NAMALWA (cell line): ENCODE measurements at regions not wholly inside any gene's neighbourhood (a gene's known extent, or its start where the extent isn't known, plus 50 kb on each side); places are given as distances from the start of the nearest gene placed in this dataset.
"Not testable (repeated sequence)": the region's sequence is repeated elsewhere in the genome, so short reads cannot be mapped to it uniquely, and the experiment has no call there.

ENCODE experiments used
- DNase-seq: peaks from one replicate; pipeline ENCODE4 v3.0.0-alpha.2; 2015; ENCODE audit warnings: low spot score

GRCh38 chr6:21847711-21848480 is 254.3 kb downstream of the SOX4 start:
- DNase-seq, result no peak

- no peak for DNase-seq
Observed at GRCh38 chr6:21850691-21851090, 257.1 kb downstream of the SOX4 start.

DNA sequence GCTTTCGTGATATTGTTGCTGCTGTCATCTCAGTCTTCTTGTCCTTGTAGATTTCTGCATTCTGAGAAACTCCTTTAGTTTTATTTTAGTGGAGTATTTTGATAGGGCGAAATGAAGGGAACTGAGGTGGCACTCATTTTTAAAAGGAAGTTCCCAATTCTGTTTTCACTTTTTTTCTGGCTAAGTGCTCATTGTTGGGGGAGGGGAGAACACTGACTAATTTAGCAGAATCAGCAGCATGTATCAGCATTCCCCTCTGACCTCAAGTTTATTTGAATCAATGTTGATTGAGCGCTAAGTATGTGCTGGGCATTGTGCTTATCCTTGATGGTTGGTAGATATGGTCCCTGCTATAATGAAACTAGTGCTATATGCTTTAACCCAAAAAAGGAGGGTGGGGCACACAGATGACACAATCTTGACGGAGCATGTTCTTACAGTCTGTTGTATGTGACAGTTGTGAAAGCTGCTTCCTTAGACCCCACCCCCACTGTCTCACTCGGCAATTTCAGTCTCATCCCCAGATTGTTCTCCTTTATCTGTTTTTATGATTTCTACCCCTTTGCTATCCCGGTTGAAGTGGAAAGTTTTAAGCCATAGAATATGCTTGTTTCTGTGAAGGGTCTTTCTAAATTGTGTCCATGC is 262.4 kb downstream of the SOX4 start:
- DNase-seq, result no peak

DNA sequence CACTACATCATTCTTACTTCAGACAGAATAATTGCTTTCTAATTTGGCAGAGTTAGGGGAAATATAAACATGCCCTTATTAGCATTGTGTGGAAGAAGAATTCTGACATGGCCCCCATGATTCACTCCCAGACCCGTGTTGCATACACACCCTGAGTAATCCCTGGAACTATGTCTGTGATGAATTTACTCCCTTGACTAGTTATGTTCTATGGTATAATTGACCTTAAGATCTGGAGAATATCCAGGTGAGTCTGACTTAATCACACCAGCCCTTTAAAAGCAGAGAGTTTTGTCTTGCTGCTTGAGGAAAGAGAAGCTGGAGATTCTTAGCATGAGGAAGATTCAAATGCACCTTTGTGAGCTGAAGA is 262.9 kb downstream of the SOX4 start:
- no peak for DNase-seq

- DNase-seq, result no peak
Observed at GRCh38 chr6:21856844-21857243, 263.3 kb downstream of the SOX4 start.

DNA sequence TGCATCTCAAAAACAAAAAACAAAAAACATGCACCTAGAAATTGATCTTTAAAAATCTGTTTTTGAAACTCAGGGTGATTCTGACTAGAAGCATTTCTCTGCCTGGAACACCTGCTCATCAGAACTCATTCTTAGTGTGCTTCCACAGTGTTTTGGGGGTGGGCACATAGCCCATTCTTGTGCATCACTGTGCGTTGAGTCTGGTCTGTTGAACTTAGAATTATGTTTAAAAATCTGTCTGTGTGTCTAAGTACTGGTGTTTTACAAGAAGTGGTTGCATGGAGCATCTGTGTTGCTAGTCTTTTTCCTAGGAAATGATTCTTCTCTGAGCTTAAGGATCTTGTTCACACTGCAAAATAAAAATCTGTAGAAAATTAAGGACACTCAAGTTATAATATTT is 264.5 kb downstream of the SOX4 start:
- DNase-seq, result no peak

DNA sequence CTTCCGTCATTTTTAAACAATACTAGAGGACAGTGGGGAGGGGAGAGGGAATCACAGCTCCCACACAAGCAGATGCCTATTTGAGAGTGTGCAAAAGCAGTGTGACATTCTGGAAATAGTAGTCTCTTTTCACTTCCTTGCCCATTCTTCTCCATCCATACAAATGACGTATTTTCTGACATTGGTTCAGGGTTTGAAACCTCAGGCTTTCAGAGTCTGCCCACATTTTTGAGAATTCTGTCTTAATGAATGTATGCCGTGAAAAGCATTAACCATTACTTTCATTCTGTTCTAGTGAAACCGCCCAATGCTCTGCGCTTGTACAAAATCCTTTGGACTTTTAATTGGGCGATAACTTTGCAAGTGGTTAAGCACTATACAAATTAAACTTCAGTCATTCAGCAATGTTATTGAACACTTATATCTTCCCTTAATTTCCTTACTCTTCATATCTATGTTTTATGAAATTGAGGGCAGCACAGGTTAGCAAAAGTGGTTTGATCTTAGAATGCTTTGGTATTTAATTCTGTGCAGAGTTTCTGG is 265.7 kb downstream of the SOX4 start:
- no peak for DNase-seq

DNA sequence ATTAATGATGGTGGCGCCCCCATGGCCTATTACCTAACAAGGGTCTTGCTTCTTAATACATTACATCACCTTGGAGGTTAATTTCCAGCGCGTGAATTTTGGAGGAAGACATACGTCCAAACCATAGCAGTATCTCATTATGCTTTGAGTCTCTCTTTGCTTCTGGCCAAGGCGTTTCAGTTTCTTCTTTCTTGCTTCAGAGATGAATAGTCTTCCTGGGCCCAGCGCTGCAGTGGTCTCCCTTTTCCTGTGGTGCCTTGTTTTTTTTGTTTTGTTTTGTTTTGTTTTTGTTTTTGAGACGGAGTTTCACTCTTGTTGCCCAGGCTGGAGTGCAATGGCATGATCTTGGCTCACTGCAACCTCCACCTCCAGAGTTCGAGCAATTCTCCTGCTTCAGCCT is 268.4 kb downstream of the SOX4 start:
- DNase-seq, result no peak

GRCh38 chr6:21864206-21864605 is 270.7 kb downstream of the SOX4 start:
- no peak for DNase-seq

DNA sequence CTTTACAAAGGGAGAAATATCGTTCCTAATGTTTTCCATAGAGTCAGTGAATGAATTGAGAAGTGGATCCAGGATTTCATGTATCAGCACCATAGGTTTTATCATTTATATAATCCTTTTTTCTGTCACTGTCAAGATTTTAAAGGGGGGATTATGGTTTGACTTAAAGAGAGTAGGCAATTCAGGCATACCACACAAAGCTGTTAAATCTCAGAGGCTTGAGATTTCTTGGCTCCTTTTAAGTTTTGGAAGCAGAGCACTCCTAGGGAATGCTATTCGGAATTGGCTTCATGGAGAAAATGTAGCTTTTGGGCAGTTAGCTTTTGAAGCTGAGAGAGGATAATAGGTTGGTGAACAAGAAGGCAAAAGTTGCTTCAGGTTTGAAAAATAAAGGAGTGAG is 274.7 kb downstream of the SOX4 start:
- no peak for DNase-seq

DNA sequence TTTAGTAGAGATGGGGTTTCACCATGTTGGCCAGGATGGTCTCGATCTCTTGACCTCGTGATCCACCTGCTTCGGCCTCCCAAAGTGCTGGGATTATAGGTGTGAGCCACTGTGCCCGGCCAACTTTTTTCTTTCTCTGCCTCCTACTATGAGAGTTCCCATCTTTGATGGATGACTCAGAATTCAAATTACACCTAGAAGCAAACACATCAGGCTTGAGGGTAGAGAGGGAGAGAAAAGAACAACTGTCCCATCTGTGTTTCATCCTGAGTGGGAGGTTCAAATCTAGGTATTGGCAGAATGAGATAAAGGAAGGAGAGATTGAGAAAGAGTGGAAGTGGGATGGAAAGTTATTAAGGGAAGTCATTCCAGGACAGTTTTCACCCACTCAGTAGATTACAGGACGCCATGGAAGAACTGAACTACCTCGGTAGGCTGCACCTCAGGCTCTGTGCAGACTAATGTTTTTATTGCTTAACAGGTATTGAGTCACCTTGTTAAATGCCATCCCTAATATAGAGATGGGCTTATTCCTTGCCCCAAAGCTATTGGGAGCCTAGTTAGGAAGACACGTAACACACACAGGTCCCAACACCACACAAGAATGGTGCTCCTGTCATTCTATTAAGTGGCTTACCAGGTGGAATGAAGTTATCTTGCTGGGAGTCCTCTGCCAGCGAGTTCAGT is 275.7 kb downstream of the SOX4 start:
- no peak for DNase-seq

- DNase-seq, result no peak
Observed at GRCh38 chr6:21870076-21870730, 276.7 kb downstream of the SOX4 start.

- no peak for DNase-seq
Observed at GRCh38 chr6:21871831-21872230, 278.3 kb downstream of the SOX4 start.

- DNase-seq, result no peak
Observed at GRCh38 chr6:21872749-21873148, 279.2 kb downstream of the SOX4 start.

DNA sequence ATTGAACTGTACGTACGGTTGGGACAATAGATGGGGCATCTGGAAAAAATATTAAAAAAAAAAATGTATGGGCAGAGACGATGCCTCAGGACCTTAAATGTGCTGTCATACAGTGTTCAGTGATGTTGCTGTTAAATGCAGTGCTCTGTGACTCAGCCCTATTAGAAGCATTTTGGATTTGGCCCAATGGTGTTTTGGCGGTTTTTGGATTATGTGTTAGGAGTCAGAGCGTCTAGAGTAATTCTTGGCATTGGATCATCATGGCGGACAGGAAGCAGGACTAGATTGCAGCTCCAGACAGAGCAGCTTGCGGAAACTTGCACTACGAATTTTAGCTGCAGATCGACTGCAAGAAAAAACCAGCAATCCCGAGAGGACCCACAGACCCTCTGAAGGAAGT is 280.0 kb downstream of the SOX4 start:
- no peak for DNase-seq

- no peak for DNase-seq
Observed at GRCh38 chr6:21874372-21874771, 280.8 kb downstream of the SOX4 start.

DNA sequence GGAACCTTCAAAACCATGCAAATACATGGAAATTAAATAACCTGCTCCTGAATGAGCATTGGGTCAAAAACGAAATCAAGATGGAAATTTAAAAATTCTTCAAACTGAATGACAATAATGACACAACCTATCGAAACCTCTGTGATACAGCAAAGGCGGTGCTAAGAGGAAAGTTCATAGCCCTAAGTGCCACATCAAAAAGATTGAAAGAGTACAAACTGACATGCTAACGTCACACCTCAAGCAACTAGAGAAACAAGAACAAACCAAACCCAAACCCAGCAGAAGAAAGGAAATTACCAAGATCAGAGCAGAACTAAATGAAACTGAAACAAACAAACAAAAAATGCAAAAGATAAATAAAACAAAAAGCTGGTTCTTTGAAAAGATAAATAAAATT is 283.5 kb downstream of the SOX4 start:
- DNase-seq, result not testable (repeated sequence)

DNA sequence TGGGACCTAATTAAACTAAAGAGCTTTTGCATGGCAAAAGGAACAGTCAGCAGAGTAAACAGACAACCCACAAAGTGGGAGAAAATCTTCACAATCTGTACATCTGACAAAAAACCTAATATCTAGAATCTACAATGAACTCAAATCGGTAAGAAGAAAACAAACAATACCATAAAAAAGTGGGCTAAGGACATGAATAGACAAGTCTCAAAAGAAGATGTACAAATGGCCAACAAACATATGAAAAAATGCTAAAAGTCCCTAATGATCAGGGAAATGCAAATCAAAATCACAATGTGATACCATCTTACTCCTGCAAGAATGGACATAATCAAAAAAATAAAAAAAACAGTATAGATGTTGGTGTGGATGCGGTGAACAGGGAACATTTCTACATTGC is 286.7 kb downstream of the SOX4 start:
- DNase-seq, result not testable (repeated sequence)

GRCh38 chr6:21881969-21882465 is 288.5 kb downstream of the SOX4 start:
- no peak for DNase-seq

DNA sequence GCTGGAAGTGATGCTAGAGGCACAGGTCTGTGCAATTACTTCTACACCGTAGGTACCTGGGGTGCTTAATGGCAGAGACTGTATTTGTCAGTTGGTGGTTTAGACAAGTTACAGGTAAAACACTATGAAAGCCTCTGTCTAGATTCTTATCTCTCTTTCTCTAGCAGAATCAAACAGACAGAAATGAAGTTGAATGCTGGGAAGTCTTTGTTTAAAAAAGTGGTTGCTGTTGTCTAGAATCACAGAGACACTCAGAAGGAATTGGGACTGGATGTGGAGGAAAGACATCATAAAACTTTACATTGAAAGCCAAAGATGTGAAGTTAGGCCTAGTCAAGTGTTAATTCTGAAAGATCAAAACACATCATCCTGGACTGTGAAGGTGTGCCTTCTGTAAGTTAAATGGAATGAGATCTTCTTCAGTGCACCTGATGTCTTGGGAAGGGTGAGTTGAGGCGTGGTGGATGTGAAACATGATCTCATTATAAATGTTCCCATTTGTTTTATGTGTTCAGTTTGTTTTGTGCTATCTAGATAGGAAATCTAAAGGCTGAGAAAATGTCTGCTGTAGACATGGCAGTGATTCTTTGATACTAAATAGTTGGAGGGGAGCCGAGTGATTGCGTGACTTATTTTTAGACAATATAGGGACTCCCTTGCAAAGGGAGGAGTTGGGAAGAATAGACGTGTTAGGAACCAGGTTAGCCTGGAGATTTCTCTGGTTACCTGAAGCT is 290.2 kb downstream of the SOX4 start:
- DNase-seq, result no peak

- DNase-seq, result no peak
Observed at GRCh38 chr6:21885111-21885510, 291.6 kb downstream of the SOX4 start.
